ENCODE measurements at regions not wholly inside any gene's neighbourhood (a gene's known extent, or its start where the extent isn't known, plus 50 kb on each side); places are given as distances from the start of the nearest gene placed in this dataset.

- peak overlapping the region; percentile 46 for H3K27ac ChIP-seq
- TF ChIP-seq CTCF (conservative IDR thresholded peaks at IDR 0.05) (no peak), ZFX (IDR thresholded peaks at IDR 0.05) (no peak)
Measured at GRCh38 chr6:100944644-100945043, 63.5 kb upstream of the ASCC3 start.

GRCh38 chr6:100946021-100946540 lies 65.0 kb upstream of the ASCC3 start:
- H3K27ac ChIP-seq, result no peak overlapping the region; the same call in 1 of the 2 replicates
- TF ChIP-seq CTCF (conservative IDR thresholded peaks at IDR 0.05) (no peak), ZFX (IDR thresholded peaks at IDR 0.05) (no peak)

GRCh38 chr6:100946711-100947110 lies 65.6 kb upstream of the ASCC3 start:
- no peak overlapping the region for H3K27ac ChIP-seq
- TF ChIP-seq CTCF (conservative IDR thresholded peaks at IDR 0.05) (no peak), ZFX (IDR thresholded peaks at IDR 0.05) (no peak)

GRCh38 chr6:100948381-100949133 lies 67.4 kb upstream of the ASCC3 start:
- TF ChIP-seq ZFX (IDR thresholded peaks at IDR 0.05), result no peak
- TF ChIP-seq CTCF (conservative IDR thresholded peaks at IDR 0.05), result no peak
- H3K27ac ChIP-seq, result no peak overlapping the region

GRCh38 chr6:100952006-100952405 lies 70.9 kb upstream of the ASCC3 start:
- TF ChIP-seq CTCF (conservative IDR thresholded peaks at IDR 0.05), result no peak
- TF ChIP-seq ZFX (IDR thresholded peaks at IDR 0.05), result no peak
- peak overlapping the region; percentile 35 for H3K27ac ChIP-seq

GRCh38 chr6:100959280-100959679 lies 78.2 kb upstream of the ASCC3 start:
- H3K27ac ChIP-seq, result no peak overlapping the region

More at GRCh38 chr6:100959280-100959679, 78.2 kb upstream of the ASCC3 start:
- TF ChIP-seq ZFX (IDR thresholded peaks at IDR 0.05), result no peak
- TF ChIP-seq CTCF (conservative IDR thresholded peaks at IDR 0.05), result no peak

Measured in C4-2B (cell line).